Stimulated activated CD8-positive, alpha-beta memory T cell treated with anti-CD3 and anti-CD28 coated beads, Interleukin-4, amount 100 ng/mL, for 4 hours (primary cell): ENCODE measurements at regions not wholly inside any gene's neighbourhood (a gene's known extent, or its start where the extent isn't known, plus 50 kb on each side); places are given as distances from the start of the nearest gene placed in this dataset.

ENCODE experiments used
- DNase-seq, 2 donors: peaks; one replicate each; pipeline ENCODE4 v3.0.0-alpha.2; 2020; ENCODE audit warnings: low read depth in 2 of 2, low spot score in 1 of 2

DNA sequence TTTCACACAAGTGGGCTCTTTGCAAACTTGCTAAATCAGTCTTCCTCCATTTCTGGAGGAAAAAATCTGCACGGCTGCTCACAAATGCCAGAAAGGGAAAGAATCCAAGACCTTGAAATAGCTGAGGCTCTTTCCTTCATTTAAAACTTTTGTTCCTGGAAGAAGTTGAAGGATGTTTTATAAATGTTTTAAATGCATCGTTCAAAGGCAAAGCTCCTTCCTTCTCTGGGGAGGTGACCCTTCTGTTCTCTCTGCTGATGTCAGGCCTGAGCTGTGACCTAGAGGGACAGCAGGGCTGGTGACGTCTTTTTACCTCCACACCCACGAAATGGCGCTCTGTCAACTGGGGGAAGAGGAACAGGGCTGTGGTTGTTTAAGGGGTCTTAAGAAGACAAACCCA lies 376.4 kb upstream of the ZNF507 start:
- DNase-seq = no peak

DNA sequence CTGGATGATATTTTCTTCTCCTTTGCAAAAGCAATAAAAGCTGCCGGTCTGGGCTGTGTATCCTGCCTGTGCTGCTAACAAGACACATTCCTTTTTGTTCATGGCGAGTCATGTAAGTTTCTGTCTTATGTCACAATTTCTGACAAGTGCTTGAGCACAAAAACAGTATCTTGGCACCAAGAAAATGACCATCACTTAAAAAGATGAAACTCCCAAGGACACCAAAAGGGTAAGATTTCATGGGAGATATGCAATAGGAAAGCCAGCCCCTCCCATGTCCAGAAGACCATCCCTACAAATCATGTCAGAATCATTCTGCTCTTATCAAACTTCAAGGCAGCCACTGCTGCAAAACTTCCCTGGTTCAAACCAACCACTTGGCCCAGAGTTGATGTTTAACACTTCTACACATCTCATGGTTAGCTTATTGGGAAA lies 375.4 kb upstream of the ZNF507 start:
- DNase-seq = no peak

DNA sequence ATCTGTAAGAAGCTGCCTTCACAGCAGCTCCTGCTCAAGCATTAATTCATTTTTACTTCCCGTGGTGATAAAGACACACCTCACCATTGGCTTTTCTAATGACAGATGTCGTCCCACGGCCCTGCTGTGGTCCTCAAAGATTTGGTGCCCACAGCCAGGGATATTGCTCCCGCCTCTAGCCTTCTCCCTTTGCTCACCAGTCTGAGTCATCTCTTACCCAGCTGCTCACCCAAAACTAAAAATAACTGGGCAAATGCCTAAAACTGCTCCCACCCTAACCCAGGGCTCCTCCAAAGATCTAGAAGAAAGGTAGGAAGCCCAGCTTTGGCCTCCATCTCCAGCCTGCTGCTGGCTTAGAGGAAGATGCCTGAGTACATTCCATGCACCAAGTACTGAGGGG lies 371.1 kb upstream of the ZNF507 start:
- no peak for DNase-seq

DNA sequence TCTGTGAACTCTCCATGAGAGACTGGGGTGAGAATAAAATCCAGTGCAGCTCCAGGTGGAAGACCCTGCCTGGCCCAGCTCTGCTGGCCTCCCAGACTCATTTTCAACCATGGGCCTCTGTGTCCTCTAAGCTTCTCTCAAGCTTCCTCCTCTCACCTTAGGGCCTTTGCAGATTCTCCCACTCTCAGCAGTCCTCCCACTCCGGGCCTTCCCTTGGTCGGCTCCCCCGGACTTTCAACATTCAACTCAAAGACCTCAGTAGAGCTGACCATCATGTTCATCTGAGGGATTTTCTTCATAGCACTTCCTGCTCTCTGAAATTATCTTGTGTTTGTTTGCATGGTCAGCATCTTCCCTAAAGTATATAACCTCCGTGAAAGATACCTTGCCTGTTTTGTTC lies 370.5 kb upstream of the ZNF507 start:
- no peak for DNase-seq

DNA sequence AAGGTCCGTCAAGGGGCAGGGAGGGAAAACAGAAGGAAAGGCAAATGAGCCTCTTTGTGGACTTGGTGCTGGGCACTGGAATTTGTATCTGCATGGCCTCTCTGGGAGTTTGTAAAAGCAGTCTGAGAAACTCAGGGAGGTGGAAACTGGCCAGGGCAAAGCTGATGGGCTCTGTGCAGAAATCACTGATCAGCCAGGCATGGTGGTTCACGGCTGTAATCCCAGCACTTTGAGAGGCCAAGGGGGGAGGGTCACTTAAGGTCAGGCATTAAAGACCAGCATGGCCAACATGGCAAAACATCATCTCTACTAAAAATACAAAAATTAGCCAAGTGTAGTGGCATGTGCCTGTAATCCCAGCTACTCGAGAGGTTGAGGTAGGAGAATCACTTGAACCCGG lies 369.9 kb upstream of the ZNF507 start:
- DNase-seq = no peak

DNA sequence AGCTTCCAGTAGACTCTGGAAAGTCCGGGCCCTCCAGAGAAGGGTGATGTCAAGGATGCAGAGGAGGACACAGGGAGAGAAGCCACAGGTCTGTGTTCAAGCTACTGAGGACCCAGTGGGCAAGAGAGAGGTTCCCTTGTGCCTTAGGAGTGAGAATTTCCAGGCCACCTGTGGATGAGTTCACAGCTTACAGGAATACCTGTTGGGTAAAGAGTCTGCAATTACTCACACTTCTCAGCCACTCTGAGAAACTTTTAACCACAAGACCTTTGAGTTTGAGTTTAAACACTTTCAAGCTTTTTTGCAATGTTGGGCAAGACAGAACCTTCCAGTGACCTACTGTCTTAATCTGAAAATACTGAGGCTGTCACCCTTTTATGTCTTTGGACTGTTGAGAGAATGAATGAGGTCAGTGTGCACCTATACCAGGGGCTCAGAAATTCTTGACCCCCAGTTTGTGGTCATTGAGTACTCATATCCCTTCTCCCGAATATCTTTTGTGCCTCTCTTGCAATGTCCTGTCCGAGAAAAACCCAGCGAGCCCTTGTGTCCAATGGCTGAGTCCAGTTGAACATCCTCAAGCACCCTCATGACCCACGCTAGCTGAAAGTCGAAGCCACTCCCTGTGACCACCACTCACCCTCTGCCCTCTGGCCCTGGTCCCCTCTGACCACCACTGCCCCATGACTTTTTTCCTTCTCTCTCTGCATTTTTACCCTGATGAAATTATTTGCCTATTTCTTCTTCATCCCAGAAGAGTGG lies 368.5 kb upstream of the ZNF507 start:
- no peak for DNase-seq

DNA sequence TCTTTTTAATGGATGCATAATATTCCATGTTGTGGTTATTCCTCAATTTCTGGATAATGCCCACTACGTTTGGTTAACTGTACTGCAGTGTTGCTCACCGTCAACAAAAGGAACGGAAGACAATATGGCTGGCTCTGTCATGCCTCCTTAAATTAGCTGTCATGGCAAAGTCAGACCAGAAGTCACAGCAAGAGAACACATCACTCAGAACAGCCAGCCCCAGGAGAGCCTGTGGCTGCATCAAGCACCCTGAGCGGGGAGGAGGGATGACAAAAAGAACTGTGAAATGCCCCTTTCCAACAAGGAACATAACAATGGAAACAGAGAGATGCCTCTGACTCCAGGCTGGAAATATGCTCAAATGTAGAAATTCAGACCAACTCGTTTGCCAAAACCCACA lies 366.0 kb upstream of the ZNF507 start:
- no peak for DNase-seq

DNA sequence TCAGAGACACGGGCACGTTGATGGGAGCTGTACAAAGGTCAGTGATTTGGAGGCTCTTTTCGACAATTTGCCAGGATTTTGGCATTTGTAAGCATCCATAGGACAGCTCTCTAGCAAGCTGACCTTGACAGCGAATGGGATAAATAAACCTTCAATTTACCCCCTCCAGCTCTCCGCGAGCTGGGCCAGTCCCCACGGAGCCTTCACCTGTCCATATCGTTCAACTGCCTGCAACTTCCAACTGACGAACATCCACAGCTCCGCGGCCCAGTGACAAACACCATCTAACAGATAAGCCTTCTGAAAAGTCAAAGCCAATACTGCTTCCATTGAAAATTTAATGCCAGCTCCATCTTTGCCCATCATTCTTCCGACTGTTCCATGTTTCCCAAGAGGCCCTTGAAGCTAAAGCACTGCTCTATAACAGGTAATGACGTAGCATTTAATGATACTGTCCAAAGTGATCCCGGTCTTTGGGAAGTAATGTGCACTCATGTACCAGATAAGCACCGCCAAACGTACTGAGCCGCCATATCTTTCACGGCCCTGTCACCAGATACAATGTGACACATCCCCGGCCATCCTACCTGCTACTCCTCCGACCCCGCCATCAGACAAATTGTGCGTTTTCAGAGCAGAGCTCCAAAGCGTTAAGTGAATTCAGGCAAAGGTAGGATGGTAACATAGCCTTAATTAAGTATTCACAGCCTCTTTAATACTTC lies 365.3 kb upstream of the ZNF507 start:
- no peak for DNase-seq

DNA sequence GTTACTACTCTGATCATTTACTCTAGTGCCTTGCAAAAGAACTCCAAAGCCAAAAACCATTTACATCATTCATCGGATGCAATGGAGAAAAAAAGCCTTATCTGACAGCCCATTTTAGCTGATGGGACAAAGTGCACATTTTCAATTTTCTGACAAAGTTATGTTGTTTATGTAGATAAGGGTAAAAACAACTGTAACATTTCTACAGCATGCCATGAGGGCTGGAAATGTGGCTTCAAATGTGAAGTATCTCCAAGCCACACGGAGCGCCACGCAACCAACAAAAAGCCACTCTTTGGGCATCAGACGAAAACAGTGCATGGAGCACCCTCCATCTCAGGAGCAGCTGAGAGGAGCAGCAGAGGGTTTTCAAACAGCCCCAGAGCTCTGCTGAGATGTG lies 364.6 kb upstream of the ZNF507 start:
- no peak for DNase-seq

DNA sequence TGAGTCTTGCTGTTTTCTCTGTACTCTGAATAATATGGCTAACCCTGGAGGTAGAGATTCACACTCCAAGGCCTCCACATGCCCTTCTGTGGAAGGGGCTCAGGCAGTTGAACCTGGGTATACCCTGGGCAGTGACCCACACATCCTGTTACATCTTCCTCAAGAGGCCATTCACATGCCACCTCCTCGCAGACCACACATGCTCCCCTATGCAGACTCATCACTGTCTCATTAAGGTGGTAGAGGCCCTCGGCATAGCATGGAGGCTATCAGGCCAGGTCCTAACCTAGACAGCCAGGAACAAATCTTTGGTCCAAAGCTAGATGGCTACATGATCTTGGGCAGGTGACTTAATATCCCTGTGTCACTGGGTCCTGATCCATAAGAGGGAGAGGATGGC lies 363.9 kb upstream of the ZNF507 start:
- no peak for DNase-seq

DNA sequence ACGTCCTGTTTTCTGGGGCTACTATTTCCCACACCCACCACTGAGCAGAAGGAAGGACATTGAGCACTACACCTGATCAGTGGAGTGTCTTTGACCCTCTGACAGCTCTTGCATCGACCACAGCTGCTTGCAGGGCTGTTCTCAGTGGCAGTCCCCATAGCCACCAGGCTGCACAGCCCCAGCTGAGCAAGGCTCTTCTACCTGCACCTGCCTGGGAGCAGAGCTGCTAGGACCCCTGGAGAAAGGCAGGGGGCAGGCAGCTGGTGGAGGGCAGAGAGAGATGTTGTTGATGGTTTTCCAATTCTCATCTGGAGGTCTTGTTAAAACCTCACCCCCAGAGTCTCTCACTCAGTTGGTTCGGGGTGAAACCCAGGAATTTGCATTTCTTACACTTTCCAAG lies 361.8 kb upstream of the ZNF507 start:
- DNase-seq = no peak

DNA sequence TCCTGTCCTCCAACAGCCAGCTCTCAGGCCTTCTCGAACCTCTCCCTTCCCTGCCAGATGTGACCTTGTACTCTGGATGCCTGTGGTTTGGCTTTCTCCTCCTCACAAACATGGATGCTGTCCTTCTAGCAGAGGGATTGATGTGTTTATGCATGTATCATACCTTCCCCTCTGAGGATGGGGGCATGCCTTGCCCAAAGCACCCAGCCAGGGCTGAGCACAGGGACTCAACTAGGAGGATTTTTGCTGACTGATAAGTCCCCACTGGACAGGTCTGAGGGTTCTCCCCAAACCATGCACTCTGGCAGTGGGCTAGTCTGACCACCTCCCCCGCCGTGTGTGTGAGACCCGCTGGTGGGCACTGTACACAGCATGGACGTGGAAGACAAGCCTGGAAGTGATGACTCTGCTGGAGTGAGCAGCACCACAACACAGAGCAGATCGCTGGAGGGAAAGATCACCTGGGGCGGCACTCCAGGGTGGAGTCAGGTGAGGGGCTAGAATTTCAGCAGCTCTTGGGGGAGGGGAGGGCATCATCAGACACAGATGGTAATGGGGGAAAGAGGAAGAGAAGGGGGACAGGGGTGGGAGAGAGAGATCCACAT lies 360.3 kb upstream of the ZNF507 start:
- no peak for DNase-seq

DNA sequence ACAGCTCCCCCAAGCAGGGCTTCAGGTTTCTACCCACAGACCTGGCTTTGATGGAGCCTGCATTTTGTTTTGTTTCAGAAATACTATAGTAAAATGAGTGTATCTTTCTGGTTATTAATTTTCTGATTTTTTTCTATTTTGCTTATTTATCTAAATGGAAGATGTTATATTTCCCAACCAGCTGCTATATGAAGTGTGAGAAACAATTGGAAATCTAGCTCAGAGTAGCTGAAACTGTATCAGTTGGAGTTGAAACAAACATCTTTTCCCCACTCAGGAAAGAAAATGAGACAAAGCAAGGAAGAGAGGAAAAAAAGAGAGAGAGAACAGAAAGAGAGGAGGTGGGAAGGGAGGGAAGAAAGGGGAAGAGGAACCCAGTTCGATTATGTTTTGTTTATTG lies 358.5 kb upstream of the ZNF507 start:
- DNase-seq = no peak

DNA sequence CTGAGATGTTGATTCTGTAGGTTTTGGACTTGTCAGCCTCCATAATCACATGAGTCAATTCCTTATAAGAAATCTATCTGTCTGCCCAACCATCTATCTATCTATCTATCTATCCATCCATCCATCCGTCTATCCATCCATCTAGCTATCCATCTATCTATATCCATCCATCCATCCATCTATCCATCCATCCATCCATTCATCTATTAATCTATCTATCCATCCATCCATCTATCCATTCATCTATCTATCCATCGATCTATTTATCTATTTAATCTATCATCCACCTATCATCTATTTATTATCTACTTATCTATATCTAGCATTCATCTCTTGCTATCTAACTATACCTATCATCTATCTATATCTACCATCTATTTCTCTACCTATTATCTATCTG lies 357.2 kb upstream of the ZNF507 start:
- no peak for DNase-seq

DNA sequence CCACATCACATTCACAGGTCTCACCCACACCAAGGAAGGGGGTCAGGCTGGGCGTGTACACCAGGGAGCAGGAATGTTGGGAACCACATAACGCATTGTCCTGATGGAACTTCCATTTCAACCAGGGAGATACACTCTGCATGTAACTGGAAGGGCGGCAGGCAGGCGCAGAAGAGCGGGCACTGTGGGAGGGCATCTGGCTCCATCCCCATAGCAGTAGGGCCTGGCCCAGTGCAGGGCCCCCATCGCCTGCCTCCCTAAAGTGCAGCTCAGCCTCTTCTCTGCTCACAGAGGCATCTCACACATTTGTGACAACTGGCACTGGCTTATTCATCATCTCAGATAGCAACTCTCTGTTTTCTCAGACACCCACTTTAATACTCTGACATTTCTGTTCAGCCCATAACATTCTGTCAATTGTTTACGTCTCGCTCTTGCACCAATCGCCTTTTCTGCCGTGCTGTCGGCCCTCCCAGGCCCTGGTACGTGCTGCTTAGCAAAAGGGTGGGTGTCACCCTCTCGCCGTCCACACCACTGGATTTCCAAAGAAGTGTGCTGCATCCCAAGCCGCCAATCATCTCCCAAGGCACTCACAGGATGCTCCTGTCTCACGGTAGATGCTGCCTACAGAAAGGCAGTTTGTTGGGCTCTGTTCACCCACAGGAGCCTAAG lies 353.3 kb upstream of the ZNF507 start:
- DNase-seq = no peak

DNA sequence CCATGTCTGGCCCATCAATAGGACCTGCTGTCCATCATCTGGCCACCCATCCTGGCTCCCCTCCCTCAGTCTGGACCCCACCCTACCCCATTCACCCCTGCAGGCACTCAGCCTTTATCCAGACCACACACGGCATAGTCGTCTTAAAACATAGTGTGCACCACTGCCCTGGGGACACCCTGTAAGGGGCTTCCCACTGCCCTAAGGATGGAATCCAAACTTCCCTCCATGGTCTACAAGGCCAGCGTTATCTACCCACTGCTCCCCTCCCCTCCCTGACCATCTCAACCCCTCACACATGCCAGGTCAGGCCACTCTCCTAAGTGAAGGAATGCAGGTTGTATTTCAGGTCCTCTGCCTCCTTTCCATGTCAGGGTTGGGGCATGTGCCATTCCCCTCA lies 352.7 kb upstream of the ZNF507 start:
- no peak for DNase-seq

DNA sequence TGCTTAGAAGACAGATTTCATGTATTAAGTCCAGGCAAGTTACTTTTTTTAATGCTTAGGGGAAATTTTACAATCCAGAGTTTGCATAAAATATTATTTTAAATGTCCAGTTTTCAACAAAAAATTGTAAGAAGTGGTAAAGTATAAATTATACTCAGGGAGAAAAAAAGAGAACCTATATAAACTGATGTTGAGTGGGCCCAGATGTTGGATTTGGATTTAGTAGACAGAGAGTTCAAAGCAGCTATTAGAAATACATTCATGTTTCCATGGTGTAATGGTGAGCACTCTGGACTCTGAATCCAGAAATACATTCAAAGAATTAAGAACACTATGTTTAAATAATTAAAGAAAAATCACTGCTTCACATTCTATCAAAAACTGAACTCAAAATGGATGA lies 349.9 kb upstream of the ZNF507 start:
- no peak for DNase-seq

DNA sequence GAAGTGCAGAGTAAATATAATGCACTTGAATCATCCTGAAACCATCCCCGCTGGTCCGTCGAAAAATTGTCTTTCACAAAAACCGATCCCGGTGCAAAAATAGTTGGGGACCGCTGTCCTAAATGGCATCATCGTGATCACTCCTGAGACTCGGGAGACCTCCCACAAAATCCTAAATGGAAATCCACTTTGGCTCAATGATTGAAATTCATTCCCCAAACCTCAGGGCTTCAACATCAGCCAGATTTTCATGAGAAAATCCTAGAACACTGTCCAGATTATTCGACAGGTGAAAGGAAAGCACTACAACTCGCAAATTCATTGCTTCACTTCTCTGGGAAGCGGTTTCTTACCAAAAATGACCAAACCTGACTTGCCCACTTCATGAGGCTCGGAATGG lies 335.3 kb upstream of the ZNF507 start:
- DNase-seq = no peak

DNA sequence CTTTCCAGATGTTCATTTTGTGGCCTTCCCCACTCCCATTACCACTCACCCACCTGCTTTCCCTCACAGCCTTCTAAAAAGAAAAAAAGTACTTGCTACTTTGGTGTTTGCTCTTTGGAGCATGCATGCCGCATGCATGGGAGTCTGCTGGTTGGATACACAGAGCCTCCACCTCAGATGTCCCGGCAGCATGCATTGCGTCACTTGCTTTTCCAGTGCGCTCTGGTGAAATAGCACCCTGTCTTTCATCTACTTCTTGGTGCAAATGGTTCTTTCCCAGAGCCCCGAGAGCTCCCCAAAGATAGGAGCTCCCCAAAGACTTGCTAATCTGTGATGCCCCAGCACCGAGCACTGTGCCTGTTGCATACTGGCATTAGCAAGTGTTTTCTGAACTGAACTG lies 333.2 kb upstream of the ZNF507 start:
- DNase-seq = no peak

DNA sequence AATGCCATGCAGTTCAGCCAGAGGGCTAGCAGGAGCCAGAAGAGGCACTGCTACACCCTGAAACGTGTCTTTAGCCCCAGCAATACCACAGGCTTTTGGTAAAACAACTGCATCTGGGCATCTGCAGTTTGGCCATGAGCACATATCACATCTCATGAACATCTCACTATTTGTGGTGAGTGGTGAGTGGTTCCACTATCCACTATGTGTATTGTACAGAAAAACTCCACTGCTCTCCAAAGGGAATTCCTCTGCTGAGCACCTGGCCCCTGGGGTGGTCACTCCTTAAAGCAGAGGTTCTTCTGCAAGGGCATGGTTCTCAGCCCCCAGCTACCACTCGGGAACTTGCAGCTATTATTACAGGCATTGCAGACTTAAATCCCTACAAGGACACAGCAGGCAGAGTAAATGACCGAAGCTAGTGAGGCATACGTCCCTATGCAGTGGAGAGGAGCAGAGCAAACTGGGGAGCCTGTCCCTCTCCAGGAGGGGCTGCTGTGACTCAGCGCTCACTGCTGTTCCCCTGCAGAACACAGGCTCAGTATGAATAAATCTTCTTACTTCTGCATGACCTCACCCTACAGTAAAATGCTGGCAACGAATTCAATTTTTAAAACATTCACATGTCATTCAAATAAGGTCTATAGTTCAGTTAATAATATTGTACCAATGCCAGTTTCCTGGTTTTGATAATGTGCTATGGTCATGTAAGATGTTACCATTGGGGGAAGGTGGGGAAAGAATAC lies 332.4 kb upstream of the ZNF507 start:
- DNase-seq = no peak
